ENCODE measurements at regions not wholly inside any gene's neighbourhood (a gene's known extent, or its start where the extent isn't known, plus 50 kb on each side); places are given as distances from the start of the nearest gene placed in this dataset.

GRCh38 chr5:68548959-68549676 lies 333.6 kb downstream of the PIK3R1 start:
- TF ChIP-seq POLR2AphosphoS5 (IDR thresholded peaks at IDR 0.05; ENCODE audit: low read depth, low read length) (no peak), POLR2A (IDR thresholded peaks at IDR 0.05; ENCODE audit: low read depth, low read length) (no peak), TAF1 (IDR thresholded peaks at IDR 0.05; ENCODE audit: borderline replicate concordance, low read depth, low read length) (no peak)

Measured in GM12892 (cell line).